ENCODE measurements at regions not wholly inside any gene's neighbourhood (a gene's known extent, or its start where the extent isn't known, plus 50 kb on each side); places are given as distances from the start of the nearest gene placed in this dataset.

DNA sequence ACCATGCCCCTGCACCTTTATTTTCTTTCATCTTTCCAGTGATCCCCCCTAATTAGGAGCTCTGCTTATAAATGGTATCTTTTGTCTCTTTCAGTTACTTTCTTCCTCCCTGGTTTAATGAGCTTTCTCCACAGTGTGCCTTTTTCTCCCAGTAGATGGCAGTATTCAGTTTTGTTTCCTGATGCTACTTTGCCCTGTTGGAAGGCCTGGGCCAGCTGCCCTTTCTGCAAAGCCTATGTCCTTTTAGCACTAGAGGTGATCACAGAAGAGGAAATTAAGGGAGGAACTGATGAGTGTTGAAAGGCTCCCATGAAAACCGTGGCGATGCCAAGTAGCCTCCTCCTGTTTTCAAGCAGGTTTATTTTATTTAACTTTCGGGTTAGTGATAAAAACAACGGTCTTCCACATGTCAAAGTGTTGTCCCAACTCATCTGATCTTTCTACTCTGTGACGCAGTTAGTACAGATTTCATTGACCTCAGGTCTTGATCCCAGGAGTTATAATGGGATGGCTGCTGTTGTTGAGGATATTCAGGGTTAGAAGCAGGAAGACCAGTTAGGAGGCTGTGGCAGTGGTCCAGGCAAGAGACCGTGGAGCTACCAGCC is 184.2 kb upstream of the BMP2 start:
- TF ChIP-seq, protein P1, sequence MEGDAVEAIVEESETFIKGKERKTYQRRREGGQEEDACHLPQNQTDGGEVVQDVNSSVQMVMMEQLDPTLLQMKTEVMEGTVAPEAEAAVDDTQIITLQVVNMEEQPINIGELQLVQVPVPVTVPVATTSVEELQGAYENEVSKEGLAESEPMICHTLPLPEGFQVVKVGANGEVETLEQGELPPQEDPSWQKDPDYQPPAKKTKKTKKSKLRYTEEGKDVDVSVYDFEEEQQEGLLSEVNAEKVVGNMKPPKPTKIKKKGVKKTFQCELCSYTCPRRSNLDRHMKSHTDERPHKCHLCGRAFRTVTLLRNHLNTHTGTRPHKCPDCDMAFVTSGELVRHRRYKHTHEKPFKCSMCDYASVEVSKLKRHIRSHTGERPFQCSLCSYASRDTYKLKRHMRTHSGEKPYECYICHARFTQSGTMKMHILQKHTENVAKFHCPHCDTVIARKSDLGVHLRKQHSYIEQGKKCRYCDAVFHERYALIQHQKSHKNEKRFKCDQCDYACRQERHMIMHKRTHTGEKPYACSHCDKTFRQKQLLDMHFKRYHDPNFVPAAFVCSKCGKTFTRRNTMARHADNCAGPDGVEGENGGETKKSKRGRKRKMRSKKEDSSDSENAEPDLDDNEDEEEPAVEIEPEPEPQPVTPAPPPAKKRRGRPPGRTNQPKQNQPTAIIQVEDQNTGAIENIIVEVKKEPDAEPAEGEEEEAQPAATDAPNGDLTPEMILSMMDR (IDR thresholded peaks at IDR 0.05; ENCODE audit: low read depth, low read length) = peak; percentile 70
- TF ChIP-seq, protein P2, sequence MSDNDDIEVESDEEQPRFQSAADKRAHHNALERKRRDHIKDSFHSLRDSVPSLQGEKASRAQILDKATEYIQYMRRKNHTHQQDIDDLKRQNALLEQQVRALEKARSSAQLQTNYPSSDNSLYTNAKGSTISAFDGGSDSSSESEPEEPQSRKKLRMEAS (IDR thresholded peaks at IDR 0.05; ENCODE audit: low read depth, low read length) = no peak

All from NB4 (cell line).